WTC11 (cell line): ENCODE measurements at regions not wholly inside any gene's neighbourhood (a gene's known extent, or its start where the extent isn't known, plus 50 kb on each side); places are given as distances from the start of the nearest gene placed in this dataset.

ENCODE experiments used
- ATAC-seq: fragments of 200-7000 bp; cut with Tn5 transposase; 2 replicates; pipeline ENCODE4 v1.10.0; 2021; ENCODE audit warnings: mild to moderate bottlenecking, moderate library complexity
- CTCF ChIA-PET: fragments of 300-600 bp; sonication (Branson Sonifier 250); formaldehyde crosslinking; loops from one replicate; lab custom pipeline; 2021; ENCODE audit warnings: antibody characterized with exemption; lab: Charles Lee
- POLR2A ChIA-PET: fragments of 350-600 bp; sonication (Branson Sonifier 250); formaldehyde crosslinking; loops from one replicate; lab custom pipeline; 2021; ENCODE audit warnings: antibody characterized with exemption; lab: Charles Lee
- DNase-seq: peaks from one replicate; pipeline ENCODE4 v3.0.0; 2021; ENCODE audit warnings: low spot score
- H3K27ac Mint-ChIP-seq: 2 replicates; pipeline ENCODE4 v1.8.0; 2021; ENCODE audit warnings: mixed read lengths
- H3K27me3 Mint-ChIP-seq: 2 replicates; pipeline ENCODE4 v1.8.0; 2021; ENCODE audit warnings: low read depth, mild to moderate bottlenecking, moderate library complexity, mixed read lengths
- H3K36me3 Mint-ChIP-seq: 2 replicates; pipeline ENCODE4 v1.8.0; 2021; ENCODE audit warnings: mixed read lengths
- H3K4me1 Mint-ChIP-seq: 2 replicates; pipeline ENCODE4 v1.8.0; 2022; ENCODE audit warnings: mixed read lengths
- H3K4me3 Mint-ChIP-seq: 2 replicates; pipeline ENCODE4 v1.8.0; 2021; ENCODE audit warnings: mild to moderate bottlenecking, moderate library complexity, mixed read lengths
- H3K9me3 Mint-ChIP-seq: 2 replicates; pipeline ENCODE4 v1.8.0; 2021; ENCODE audit warnings: mixed read lengths
- ATF1 ChIP-seq: sonication (generic); formaldehyde crosslinking; IDR thresholded peaks from 2 replicates; pipeline ENCODE4 v1.8.1; 2023; ENCODE audit warnings: mild to moderate bottlenecking, moderate library complexity, missing genetic modification reagents
- ATF6 ChIP-seq: sonication (generic); formaldehyde crosslinking; IDR thresholded peaks from 2 replicates; pipeline ENCODE4 v1.8.1; 2023; ENCODE audit warnings: mild to moderate bottlenecking, missing genetic modification reagents
- E2F1 ChIP-seq: sonication (generic); formaldehyde crosslinking; IDR thresholded peaks from 2 replicates; pipeline ENCODE4 v1.8.0; 2022; ENCODE audit warnings: mild to moderate bottlenecking, missing genetic modification reagents
- GABPB1 ChIP-seq: sonication (generic); formaldehyde crosslinking; IDR thresholded peaks from 2 replicates; pipeline ENCODE4 v1.8.1; 2023; ENCODE audit warnings: mild to moderate bottlenecking, missing genetic modification reagents
- GTF2I ChIP-seq: fragments of 250-450 bp; sonication (Bioruptor Pico); conservative IDR thresholded peaks from 2 replicates; pipeline ENCODE4 v1.4.0; 2021; ENCODE audit warnings: mild to moderate bottlenecking
- IRF2 ChIP-seq: sonication (generic); formaldehyde crosslinking; IDR thresholded peaks from 2 replicates; pipeline ENCODE4 v1.8.0; 2022; ENCODE audit warnings: low read depth, missing genetic modification reagents, borderline replicate concordance
- MXD4 ChIP-seq: fragments of 250-450 bp; sonication (Bioruptor Pico); IDR thresholded peaks from 2 replicates; pipeline ENCODE4 v1.8.0; 2021; ENCODE audit warnings: mild to moderate bottlenecking, moderate library complexity, borderline replicate concordance
- NFYB ChIP-seq: sonication (generic); formaldehyde crosslinking; conservative IDR thresholded peaks from 2 replicates; pipeline ENCODE4 v1.8.0; 2022; ENCODE audit warnings: low read depth, missing genetic modification reagents
- USF1 ChIP-seq: sonication (generic); formaldehyde crosslinking; IDR thresholded peaks from 2 replicates; pipeline ENCODE4 v1.8.0; 2022; ENCODE audit warnings: mild to moderate bottlenecking, missing genetic modification reagents
- ZBTB43 ChIP-seq: sonication (generic); formaldehyde crosslinking; IDR thresholded peaks from 2 replicates; pipeline ENCODE4 v1.8.1; 2023; ENCODE audit warnings: mild to moderate bottlenecking, missing genetic modification reagents
- ZNF121 ChIP-seq: sonication (generic); formaldehyde crosslinking; IDR thresholded peaks from 2 replicates; pipeline ENCODE4 v1.8.0; 2023; ENCODE audit warnings: missing genetic modification reagents
- ZNF219 ChIP-seq: sonication (generic); formaldehyde crosslinking; IDR thresholded peaks from 2 replicates; pipeline ENCODE4 v1.8.0; 2023; ENCODE audit warnings: missing genetic modification reagents, mild to moderate bottlenecking, borderline replicate concordance
- ZNF425 ChIP-seq: fragments of 250-450 bp; sonication (Bioruptor Pico); conservative IDR thresholded peaks from 2 replicates; pipeline ENCODE4 v1.9.0; 2021; ENCODE audit warnings: mild to moderate bottlenecking
- TF ChIP-seq, protein P1 (sequence below): sonication (generic); formaldehyde crosslinking; IDR thresholded peaks from 2 replicates; pipeline ENCODE4 v1.8.0; 2023; ENCODE audit warnings: missing genetic modification reagents, mild to moderate bottlenecking, borderline replicate concordance
- TF ChIP-seq, protein P2 (sequence below): fragments of 250-450 bp; sonication (Bioruptor Pico); IDR thresholded peaks from 2 replicates; pipeline ENCODE4 v1.8.0; 2021; ENCODE audit warnings: mild to moderate bottlenecking
- TF ChIP-seq, protein P3 (sequence below): sonication (generic); formaldehyde crosslinking; conservative IDR thresholded peaks from 2 replicates; pipeline ENCODE4 v1.8.1; 2022; ENCODE audit warnings: mild to moderate bottlenecking, missing genetic modification reagents
- TF ChIP-seq, protein P4 (sequence below): sonication (generic); formaldehyde crosslinking; IDR thresholded peaks from 2 replicates; pipeline ENCODE4 v1.8.1; 2022; ENCODE audit warnings: low read depth, missing genetic modification reagents, borderline replicate concordance

- no peaks in the 10 kb centered on the region for H3K36me3 Mint-ChIP-seq
- peaks cover 22% of the 10 kb centered on the region for H3K4me1 Mint-ChIP-seq
- H3K9me3 Mint-ChIP-seq = no peaks in the 10 kb centered on the region
- TF ChIP-seq, protein P1, sequence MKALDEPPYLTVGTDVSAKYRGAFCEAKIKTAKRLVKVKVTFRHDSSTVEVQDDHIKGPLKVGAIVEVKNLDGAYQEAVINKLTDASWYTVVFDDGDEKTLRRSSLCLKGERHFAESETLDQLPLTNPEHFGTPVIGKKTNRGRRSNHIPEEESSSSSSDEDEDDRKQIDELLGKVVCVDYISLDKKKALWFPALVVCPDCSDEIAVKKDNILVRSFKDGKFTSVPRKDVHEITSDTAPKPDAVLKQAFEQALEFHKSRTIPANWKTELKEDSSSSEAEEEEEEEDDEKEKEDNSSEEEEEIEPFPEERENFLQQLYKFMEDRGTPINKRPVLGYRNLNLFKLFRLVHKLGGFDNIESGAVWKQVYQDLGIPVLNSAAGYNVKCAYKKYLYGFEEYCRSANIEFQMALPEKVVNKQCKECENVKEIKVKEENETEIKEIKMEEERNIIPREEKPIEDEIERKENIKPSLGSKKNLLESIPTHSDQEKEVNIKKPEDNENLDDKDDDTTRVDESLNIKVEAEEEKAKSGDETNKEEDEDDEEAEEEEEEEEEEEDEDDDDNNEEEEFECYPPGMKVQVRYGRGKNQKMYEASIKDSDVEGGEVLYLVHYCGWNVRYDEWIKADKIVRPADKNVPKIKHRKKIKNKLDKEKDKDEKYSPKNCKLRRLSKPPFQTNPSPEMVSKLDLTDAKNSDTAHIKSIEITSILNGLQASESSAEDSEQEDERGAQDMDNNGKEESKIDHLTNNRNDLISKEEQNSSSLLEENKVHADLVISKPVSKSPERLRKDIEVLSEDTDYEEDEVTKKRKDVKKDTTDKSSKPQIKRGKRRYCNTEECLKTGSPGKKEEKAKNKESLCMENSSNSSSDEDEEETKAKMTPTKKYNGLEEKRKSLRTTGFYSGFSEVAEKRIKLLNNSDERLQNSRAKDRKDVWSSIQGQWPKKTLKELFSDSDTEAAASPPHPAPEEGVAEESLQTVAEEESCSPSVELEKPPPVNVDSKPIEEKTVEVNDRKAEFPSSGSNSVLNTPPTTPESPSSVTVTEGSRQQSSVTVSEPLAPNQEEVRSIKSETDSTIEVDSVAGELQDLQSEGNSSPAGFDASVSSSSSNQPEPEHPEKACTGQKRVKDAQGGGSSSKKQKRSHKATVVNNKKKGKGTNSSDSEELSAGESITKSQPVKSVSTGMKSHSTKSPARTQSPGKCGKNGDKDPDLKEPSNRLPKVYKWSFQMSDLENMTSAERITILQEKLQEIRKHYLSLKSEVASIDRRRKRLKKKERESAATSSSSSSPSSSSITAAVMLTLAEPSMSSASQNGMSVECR (CRISPR knock-in tag) = no peak
- TF ChIP-seq USF1 (no peak), GABPB1 (CRISPR knock-in tag) (no peak), ZNF121 (CRISPR knock-in tag) (no peak), ZNF425 (CRISPR knock-in tag) (no peak), ATF6 (CRISPR knock-in tag) (no peak), ZNF219 (CRISPR knock-in tag) (no peak), GTF2I (no peak), ZBTB43 (CRISPR knock-in tag) (no peak), NFYB (CRISPR knock-in tag) (no peak), MXD4 (CRISPR knock-in tag) (no peak), IRF2 (no peak), E2F1 (CRISPR knock-in tag) (no peak), ATF1 (CRISPR knock-in tag) (no peak)
- TF ChIP-seq, protein P2, sequence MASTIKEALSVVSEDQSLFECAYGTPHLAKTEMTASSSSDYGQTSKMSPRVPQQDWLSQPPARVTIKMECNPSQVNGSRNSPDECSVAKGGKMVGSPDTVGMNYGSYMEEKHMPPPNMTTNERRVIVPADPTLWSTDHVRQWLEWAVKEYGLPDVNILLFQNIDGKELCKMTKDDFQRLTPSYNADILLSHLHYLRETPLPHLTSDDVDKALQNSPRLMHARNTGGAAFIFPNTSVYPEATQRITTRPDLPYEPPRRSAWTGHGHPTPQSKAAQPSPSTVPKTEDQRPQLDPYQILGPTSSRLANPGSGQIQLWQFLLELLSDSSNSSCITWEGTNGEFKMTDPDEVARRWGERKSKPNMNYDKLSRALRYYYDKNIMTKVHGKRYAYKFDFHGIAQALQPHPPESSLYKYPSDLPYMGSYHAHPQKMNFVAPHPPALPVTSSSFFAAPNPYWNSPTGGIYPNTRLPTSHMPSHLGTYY = no peak
- TF ChIP-seq, protein P3, sequence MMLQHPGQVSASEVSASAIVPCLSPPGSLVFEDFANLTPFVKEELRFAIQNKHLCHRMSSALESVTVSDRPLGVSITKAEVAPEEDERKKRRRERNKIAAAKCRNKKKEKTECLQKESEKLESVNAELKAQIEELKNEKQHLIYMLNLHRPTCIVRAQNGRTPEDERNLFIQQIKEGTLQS (CRISPR knock-in tag) = no peak
- TF ChIP-seq, protein P4, sequence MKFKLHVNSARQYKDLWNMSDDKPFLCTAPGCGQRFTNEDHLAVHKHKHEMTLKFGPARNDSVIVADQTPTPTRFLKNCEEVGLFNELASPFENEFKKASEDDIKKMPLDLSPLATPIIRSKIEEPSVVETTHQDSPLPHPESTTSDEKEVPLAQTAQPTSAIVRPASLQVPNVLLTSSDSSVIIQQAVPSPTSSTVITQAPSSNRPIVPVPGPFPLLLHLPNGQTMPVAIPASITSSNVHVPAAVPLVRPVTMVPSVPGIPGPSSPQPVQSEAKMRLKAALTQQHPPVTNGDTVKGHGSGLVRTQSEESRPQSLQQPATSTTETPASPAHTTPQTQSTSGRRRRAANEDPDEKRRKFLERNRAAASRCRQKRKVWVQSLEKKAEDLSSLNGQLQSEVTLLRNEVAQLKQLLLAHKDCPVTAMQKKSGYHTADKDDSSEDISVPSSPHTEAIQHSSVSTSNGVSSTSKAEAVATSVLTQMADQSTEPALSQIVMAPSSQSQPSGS = no peak
- ChIA-PET POLR2A (no interaction called here), CTCF (no interaction called here)
- H3K27ac Mint-ChIP-seq = no peak overlapping the region
- DNase-seq (no peak), ATAC-seq (no peak)
- H3K27me3 Mint-ChIP-seq = no peaks in the 10 kb centered on the region
- no peak overlapping the region for H3K4me3 Mint-ChIP-seq
Observed at GRCh38 chr9:80383331-80383730, 811.6 kb downstream of the TLE4 start.
